ACC112 (cell line): ENCODE measurements at regions not wholly inside any gene's neighbourhood (a gene's known extent, or its start where the extent isn't known, plus 50 kb on each side); places are given as distances from the start of the nearest gene placed in this dataset.

ENCODE experiments used
- H2AFZ ChIP-seq: fragments of 200-600 bp; sonication (generic); one replicate; pipeline ENCODE4 v1.6.0; 2017; ENCODE audit warnings: antibody characterized with exemption, low read length; ENCODE audit not compliant: unreplicated experiment
- H3K27ac ChIP-seq: fragments of 200-600 bp; sonication (generic); 2 replicates; pipeline ENCODE4 v1.5.1; 2014; ENCODE audit warnings: low read depth, mild to moderate bottlenecking, antibody characterized with exemption, low read length, moderate library complexity
- H3K27me3 ChIP-seq: fragments of 200-600 bp; sonication (generic); 2 replicates; pipeline ENCODE4 v1.6.1; 2014; ENCODE audit warnings: mild to moderate bottlenecking, antibody characterized with exemption, low read length, moderate library complexity, mixed read lengths; ENCODE audit not compliant: insufficient read depth
- H3K36me3 ChIP-seq: fragments of 200-600 bp; sonication (generic); 2 replicates; pipeline ENCODE4 v1.6.1; 2016; ENCODE audit warnings: mild to moderate bottlenecking, antibody characterized with exemption, low read length, moderate library complexity, mixed read lengths; ENCODE audit not compliant: insufficient read depth
- H3K4me1 ChIP-seq: fragments of 200-600 bp; sonication (generic); one replicate; pipeline ENCODE4 v1.6.1; 2016; ENCODE audit warnings: low read length, mixed read lengths; ENCODE audit not compliant: insufficient read depth, unreplicated experiment, control insufficient read depth
- H3K4me3 ChIP-seq: fragments of 200-600 bp; sonication (generic); 2 replicates; pipeline ENCODE4 v1.5.1; 2014; ENCODE audit warnings: mild to moderate bottlenecking, low read depth, low read length
- H3K79me2 ChIP-seq: fragments of 200-600 bp; sonication (generic); one replicate; pipeline ENCODE4 v1.6.0; 2016; ENCODE audit warnings: low read length; ENCODE audit not compliant: control insufficient read depth, unreplicated experiment, insufficient read depth

- no peak overlapping the region for H3K27ac ChIP-seq
- H3K27me3 ChIP-seq, result no peaks in the 10 kb centered on the region
- no peaks in the 10 kb centered on the region for H3K36me3 ChIP-seq
- H3K4me3 ChIP-seq, result no peak overlapping the region
- H2AFZ ChIP-seq, result no peak overlapping the region
- no peaks in the 10 kb centered on the region for H3K79me2 ChIP-seq
- no peaks in the 10 kb centered on the region for H3K4me1 ChIP-seq
Measured at GRCh38 chr13:88112526-88112925, 441.4 kb downstream of the SLITRK5 start.

DNA sequence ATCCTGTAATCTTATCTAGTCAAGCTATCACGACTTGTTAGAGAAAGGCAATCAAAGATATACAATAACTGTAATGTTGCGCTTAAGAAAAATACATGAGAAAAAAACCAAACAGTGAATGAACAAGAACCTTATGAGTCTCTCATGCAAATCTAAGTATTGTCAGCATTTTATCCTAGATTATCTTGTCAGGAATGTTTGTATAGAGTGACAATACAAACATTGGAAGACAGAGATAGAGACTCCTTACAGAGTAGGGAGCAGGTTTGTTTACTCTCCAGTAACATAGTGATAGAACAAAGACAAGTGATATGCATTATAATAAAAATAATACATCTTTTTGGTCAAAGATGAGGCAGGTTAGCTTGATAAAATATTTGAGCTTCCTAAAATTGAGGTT is 444.8 kb downstream of the SLITRK5 start:
- Histone ChIP-seq H3K4me3 (no peak overlapping the region), H3K36me3 (no peaks in the 10 kb centered on the region), H3K27me3 (no peaks in the 10 kb centered on the region), H3K4me1 (no peaks in the 10 kb centered on the region), H2AFZ (no peak overlapping the region), H3K27ac (no peak overlapping the region), H3K79me2 (no peaks in the 10 kb centered on the region)

- Histone ChIP-seq H3K36me3 (no peaks in the 10 kb centered on the region), H3K79me2 (no peaks in the 10 kb centered on the region), H3K4me1 (no peaks in the 10 kb centered on the region), H3K27me3 (no peaks in the 10 kb centered on the region), H3K27ac (no peak overlapping the region), H2AFZ (no peak overlapping the region), H3K4me3 (no peak overlapping the region)
Measured at GRCh38 chr13:88118952-88119351, 447.8 kb downstream of the SLITRK5 start.

DNA sequence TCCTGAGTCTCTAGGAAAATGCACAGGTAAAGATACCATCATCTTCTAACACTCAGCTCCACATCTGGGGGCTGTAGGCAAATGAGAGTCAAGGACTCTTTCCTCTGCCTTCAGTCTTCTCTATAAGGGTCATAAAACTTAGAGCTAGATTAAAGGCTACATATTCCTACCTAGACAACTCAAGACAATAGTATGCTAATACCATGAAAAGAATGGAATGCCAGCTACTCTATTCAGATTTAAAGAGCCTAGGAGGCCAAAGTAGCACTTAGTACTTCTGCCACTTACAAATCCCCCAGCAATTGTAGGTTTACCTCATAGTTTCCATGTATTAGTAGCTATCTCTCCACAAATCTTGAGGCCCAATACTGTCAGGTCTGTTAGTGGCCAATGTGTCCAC is 453.0 kb downstream of the SLITRK5 start:
- no peaks in the 10 kb centered on the region for H3K4me1 ChIP-seq
- no peaks in the 10 kb centered on the region for H3K79me2 ChIP-seq
- no peak overlapping the region for H2AFZ ChIP-seq
- H3K27me3 ChIP-seq, result no peaks in the 10 kb centered on the region
- no peak overlapping the region for H3K4me3 ChIP-seq
- no peak overlapping the region for H3K27ac ChIP-seq
- no peaks in the 10 kb centered on the region for H3K36me3 ChIP-seq

- Histone ChIP-seq H3K27me3 (no peaks in the 10 kb centered on the region), H3K27ac (no peak overlapping the region), H3K79me2 (no peaks in the 10 kb centered on the region), H3K4me1 (no peaks in the 10 kb centered on the region), H2AFZ (no peak overlapping the region), H3K4me3 (no peak overlapping the region), H3K36me3 (no peaks in the 10 kb centered on the region)
Measured at GRCh38 chr13:88125055-88125454, 453.9 kb downstream of the SLITRK5 start.

DNA sequence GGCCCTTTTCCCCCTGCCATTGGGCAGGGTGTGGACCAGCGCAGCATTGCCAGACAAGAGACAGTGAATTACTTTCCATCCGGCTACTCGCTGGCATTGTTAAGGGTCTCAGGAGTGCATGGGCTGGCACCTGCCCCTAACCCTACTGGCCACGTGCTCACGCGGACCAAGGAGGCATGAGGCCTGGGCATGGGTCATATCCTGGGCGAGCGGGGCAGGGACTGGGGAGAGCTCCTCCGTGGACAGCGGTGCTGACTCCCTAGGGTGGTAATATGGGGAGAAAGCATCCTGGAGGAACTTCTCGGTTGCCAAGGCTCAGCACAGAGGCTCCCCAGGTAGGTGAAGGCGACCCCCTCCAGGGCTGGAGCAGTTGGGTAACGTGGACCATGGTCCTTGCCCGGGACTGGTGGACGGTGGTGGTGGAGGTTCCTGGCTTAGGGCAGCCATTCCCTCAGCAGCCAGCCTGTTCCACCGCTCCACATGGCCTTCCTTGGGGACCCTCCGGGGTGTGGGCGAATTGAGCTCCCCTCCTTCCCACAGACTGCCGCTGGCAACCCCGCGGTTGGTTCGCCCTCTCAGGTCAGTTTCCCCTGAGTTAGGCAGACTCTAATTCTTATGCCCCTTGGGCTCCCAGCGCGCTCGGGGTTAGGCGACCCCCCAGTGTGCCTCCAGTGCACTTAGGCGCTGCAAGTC is 465.1 kb downstream of the SLITRK5 start:
- Histone ChIP-seq H3K79me2 (no peaks in the 10 kb centered on the region), H2AFZ (no peak overlapping the region), H3K4me3 (no peak overlapping the region), H3K27ac (no peak overlapping the region), H3K27me3 (no peaks in the 10 kb centered on the region), H3K4me1 (no peaks in the 10 kb centered on the region), H3K36me3 (no peaks in the 10 kb centered on the region)

- H3K4me3 ChIP-seq, result no peak overlapping the region
- no peaks in the 10 kb centered on the region for H3K79me2 ChIP-seq
- no peak overlapping the region for H2AFZ ChIP-seq
- H3K27me3 ChIP-seq, result no peaks in the 10 kb centered on the region
- H3K27ac ChIP-seq, result no peak overlapping the region
- H3K36me3 ChIP-seq, result no peaks in the 10 kb centered on the region
- no peaks in the 10 kb centered on the region for H3K4me1 ChIP-seq
Measured at GRCh38 chr13:88142653-88143052, 471.5 kb downstream of the SLITRK5 start.

DNA sequence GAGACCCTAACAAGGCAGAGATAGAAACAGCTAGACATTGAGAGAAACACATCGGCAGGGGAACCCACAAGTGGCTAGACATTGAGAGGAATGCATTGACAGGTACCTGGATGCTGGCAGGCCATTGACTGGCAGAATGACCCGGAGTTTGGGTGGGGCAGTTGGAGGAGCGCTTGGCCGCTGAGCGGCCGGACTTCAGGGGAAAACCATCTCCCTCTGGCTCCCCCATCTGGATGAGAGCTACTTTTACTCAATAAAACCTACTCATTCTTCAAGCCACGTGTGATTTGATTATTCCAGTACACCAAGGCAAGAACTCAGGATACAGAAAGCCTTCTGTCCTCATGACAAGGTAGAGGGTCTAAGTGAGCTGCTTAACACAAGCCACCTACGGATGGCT is 473.4 kb downstream of the SLITRK5 start:
- Histone ChIP-seq H2AFZ (no peak overlapping the region), H3K4me1 (no peaks in the 10 kb centered on the region), H3K27ac (no peak overlapping the region), H3K27me3 (no peaks in the 10 kb centered on the region), H3K79me2 (no peaks in the 10 kb centered on the region), H3K4me3 (no peak overlapping the region), H3K36me3 (no peaks in the 10 kb centered on the region)

DNA sequence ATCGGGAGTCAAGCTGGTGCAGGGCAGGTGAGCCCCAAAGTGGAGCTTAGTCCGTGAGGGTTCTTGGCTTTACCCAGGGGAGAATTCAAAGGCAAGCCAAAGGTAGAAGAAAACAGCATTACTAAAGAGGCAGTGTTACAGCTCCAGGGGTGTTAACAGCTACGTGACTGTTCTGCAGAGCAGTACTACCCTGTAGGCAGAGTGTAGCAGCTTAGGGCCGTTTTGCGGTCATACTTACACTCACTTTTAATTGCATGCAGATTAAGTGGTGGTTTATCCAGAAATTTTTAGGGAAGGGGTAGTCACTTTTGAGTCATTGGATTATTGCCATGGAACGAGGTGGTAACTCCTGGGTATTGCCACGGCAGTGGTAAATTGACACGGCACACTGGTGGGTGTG is 482.2 kb downstream of the SLITRK5 start:
- no peak overlapping the region for H3K4me3 ChIP-seq

GRCh38 chr13:88154001-88154400 is 482.8 kb downstream of the SLITRK5 start:
- H3K36me3 ChIP-seq, result no peaks in the 10 kb centered on the region
- H3K4me1 ChIP-seq, result no peaks in the 10 kb centered on the region
- no peaks in the 10 kb centered on the region for H3K79me2 ChIP-seq
- no peak overlapping the region for H3K27ac ChIP-seq
- no peaks in the 10 kb centered on the region for H3K27me3 ChIP-seq
- no peak overlapping the region for H2AFZ ChIP-seq
- no peak overlapping the region for H3K4me3 ChIP-seq

More for the DNA sequence above, 482.2 kb downstream of the SLITRK5 start:
- Histone ChIP-seq H3K27ac (no peak overlapping the region), H2AFZ (no peak overlapping the region), H3K27me3 (no peaks in the 10 kb centered on the region), H3K79me2 (no peaks in the 10 kb centered on the region), H3K36me3 (no peaks in the 10 kb centered on the region), H3K4me1 (no peaks in the 10 kb centered on the region)

GRCh38 chr13:88162076-88162702 is 491.0 kb downstream of the SLITRK5 start:
- H3K4me3 ChIP-seq, result no peak overlapping the region
- H3K36me3 ChIP-seq, result no peaks in the 10 kb centered on the region
- no peak overlapping the region for H3K27ac ChIP-seq
- H3K4me1 ChIP-seq, result no peaks in the 10 kb centered on the region
- no peaks in the 10 kb centered on the region for H3K79me2 ChIP-seq
- H2AFZ ChIP-seq, result no peak overlapping the region
- no peaks in the 10 kb centered on the region for H3K27me3 ChIP-seq
